Posterior vena cava (tissue), 2 donors: ENCODE measurements at regions not wholly inside any gene's neighbourhood (a gene's known extent, or its start where the extent isn't known, plus 50 kb on each side); places are given as distances from the start of the nearest gene placed in this dataset.

Experiments
- DNase-seq: peaks from one replicate; pipeline ENCODE4 v3.0.0-alpha.2; 2020; ENCODE audit warnings: low spot score
- intact Hi-C, 2 donors: fragments of 100-400 bp; cut with DNase I; formaldehyde crosslinking; loops; one replicate each; pipeline versions ENCODE4 v1.14.1 to v1.14.2; 2022 to 2023
- donor health status: DM: yes; HTN: yes; CAD: no.
- donor health status: DM: yes; HTN: yes; CAD: no.

- intact Hi-C loops = no loop called here
- DNase-seq = no peak
Measured at GRCh38 chr18:38966841-38967240, 1401.2 kb upstream of the CELF4 start.

- intact Hi-C loops = no loop called here
- no peak for DNase-seq
Measured at GRCh38 chr18:38963943-38964660, 1398.5 kb upstream of the CELF4 start.

GRCh38 chr18:38961880-38962279, 1396.3 kb upstream of the CELF4 start:
- intact Hi-C loops = no loop called here
- no peak for DNase-seq

GRCh38 chr18:38957736-38958135, 1392.1 kb upstream of the CELF4 start:
- intact Hi-C loops = no loop called here

GRCh38 chr18:38956068-38956467, 1390.5 kb upstream of the CELF4 start:
- DNase-seq = no peak
- intact Hi-C loops = no loop called here

More at GRCh38 chr18:38957736-38958135, 1392.1 kb upstream of the CELF4 start:
- no peak for DNase-seq

GRCh38 chr18:38951633-38952032, 1386.0 kb upstream of the CELF4 start:
- no peak for DNase-seq
- intact Hi-C loops = no loop called here

- intact Hi-C loops = no loop called here
- DNase-seq = no peak
Measured at GRCh38 chr18:38948436-38948835, 1382.8 kb upstream of the CELF4 start.

- intact Hi-C loops = no loop called here
- DNase-seq = no peak
Measured at GRCh38 chr18:38944446-38945024, 1378.9 kb upstream of the CELF4 start.

- no peak for DNase-seq
- intact Hi-C loops = no loop called here
Measured at GRCh38 chr18:38941711-38942561, 1376.3 kb upstream of the CELF4 start.

- no peak for DNase-seq
- intact Hi-C loops = no loop called here
Measured at GRCh38 chr18:38940863-38941531, 1375.4 kb upstream of the CELF4 start.

- DNase-seq = no peak
- intact Hi-C loops = no loop called here
Measured at GRCh38 chr18:38940475-38940862, 1374.9 kb upstream of the CELF4 start.

- intact Hi-C loops = no loop called here
Measured at GRCh38 chr18:38933910-38934510, 1368.4 kb upstream of the CELF4 start.

GRCh38 chr18:38933322-38933721, 1367.7 kb upstream of the CELF4 start:
- DNase-seq = no peak
- intact Hi-C loops = no loop called here

More at GRCh38 chr18:38933910-38934510, 1368.4 kb upstream of the CELF4 start:
- no peak for DNase-seq

- intact Hi-C loops = no loop called here
- DNase-seq = no peak
Measured at GRCh38 chr18:38932752-38933151, 1367.2 kb upstream of the CELF4 start.

GRCh38 chr18:38931754-38932050, 1366.1 kb upstream of the CELF4 start:
- intact Hi-C loops = no loop called here
- DNase-seq = no peak

- intact Hi-C loops = no loop called here
- no peak for DNase-seq
Measured at GRCh38 chr18:38930881-38931753, 1365.5 kb upstream of the CELF4 start.

- intact Hi-C loops = no loop called here
- no peak for DNase-seq
Measured at GRCh38 chr18:38923540-38923939, 1357.9 kb upstream of the CELF4 start.

GRCh38 chr18:38923126-38923525, 1357.5 kb upstream of the CELF4 start:
- intact Hi-C loops = no loop called here
- no peak for DNase-seq

- intact Hi-C loops = no loop called here
- no peak for DNase-seq
Measured at GRCh38 chr18:38909972-38910371, 1344.4 kb upstream of the CELF4 start.
